Right lung (tissue), 2 donors: ENCODE measurements at regions not wholly inside any gene's neighbourhood (a gene's known extent, or its start where the extent isn't known, plus 50 kb on each side); places are given as distances from the start of the nearest gene placed in this dataset.

Experiments
- DNase-seq, 2 donors: peaks; one replicate each; pipeline ENCODE4 v3.0.0-alpha.2; 2013

DNA sequence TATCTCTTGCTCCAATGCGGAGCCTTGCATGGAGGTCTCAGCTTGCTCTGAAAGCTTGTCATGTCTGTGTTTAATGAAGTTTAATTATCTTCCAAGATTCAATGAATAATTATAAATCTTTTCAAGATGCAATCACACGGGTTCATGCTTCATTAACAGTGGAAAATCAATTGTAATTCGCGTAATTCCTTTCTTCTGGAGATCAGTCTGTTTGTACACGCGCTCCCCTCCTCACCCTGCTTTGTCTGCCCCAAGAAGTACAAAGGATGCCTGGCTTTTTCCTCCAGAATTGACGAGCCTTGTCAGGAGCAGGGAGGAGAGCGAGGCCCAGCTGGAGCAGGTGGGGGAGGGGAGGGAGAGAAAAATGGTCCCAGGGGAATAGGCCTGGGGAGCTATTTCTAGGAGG, 65.0 kb upstream of the DISP3 start:
- DNase-seq: no peak

DNA sequence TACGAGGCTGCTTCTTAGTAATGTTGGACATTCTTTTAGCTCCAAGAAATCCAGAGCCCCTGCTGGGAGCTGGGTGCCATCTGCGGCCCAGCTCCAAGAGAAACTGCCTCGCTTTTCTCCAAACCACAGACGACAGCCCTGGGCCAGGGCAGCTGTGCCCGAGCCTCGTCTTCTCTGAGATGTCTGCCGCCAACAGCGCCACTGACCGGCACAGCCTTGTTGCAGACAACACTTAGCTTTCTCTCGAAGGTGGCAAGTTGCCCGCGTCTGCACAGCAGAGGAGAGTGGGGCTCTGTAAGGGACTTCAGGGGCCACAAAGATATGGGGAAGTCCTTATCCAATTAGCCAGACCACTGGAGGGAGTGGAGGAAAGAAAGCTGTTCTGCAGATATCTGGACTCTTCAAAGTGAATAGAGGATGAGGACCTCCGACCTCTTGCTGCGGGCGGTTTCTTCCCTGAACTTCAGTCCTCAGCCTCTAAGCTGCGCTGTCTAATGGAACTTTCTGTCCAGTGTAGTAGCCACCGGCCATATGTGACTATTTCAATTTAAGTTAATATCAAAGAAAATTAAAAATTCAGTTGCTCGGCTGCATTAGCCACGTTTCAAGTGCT, 63.9 kb upstream of the DISP3 start:
- DNase-seq: no peak

DNA sequence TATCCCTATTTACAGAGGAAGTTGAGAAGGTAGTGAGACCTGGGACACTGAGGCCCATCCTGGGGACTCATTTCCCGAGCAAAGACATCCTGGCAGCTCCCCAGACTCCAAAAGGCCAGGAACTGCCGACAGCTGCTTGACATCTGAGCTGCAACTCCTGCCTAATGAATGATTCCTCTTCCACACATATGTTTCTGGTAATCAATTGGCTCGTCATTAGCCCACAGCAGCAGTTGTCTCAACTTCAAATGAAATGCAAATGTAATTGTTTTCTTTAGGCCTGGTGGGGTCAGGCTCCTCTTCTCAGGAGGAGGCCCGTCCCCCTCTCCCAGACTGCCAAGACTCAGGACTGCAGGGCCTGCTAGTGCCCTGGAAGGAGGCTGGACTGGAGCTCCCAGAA, 61.8 kb upstream of the DISP3 start:
- DNase-seq: peak; percentile 1 to 2

DNA sequence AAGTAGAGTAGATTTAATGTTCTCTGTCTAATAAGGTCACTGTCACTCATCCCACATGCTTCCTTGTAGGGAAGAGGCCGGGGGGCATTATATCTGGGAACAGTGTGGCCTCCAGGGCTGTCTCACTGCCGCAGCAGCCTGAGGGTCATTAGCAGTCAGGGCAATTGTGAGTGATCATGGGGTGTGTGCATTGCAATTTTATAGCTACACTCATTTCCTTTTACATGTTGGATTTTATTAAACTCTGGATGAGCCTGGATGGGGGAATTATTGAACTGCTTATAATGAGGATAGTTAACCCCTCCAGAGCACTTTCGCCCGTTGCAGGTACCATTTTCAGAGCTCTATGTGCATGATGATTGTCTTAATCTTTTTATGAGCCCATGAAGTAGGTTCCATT, 60.9 kb upstream of the DISP3 start:
- DNase-seq: no peak

DNA sequence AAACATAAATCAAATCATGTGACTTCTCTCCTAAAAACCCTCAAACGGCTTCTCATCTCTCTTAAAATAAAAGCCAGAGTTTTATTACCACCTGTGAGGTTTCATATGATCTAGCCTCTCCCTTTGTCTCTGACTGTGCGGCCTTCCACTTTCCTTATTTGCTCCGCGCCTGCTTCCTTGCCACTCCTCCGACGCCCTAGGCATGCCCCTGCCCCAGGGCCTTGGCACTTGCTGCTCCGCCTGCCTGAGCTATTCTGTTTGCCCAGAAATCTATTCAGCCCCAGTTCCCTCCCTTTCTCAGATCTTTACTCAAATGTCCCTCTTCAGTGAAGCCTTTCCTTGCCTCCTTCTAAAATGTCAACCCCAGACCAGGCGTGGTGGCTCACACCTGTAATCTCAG, 57.5 kb upstream of the DISP3 start:
- no peak for DNase-seq

DNA sequence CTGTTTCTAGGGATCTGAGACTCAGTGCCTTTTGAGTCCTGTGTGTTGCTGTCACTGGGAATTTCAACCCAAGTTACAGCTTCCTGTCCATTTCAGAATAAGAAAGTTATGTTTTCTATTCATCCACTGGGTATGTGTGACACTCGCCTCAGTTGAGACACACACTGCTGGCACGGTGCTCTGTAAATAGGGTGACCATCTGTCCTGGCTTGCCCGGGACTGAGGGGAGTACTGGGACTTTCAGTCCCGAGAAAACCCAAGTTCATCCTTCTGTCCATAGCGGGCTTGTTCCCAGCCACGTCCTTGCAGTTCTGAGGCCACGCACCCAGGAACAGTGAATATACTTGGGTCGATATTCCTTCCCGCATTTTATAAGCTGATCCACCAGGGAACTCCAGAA, 56.3 kb upstream of the DISP3 start:
- no peak for DNase-seq

DNA sequence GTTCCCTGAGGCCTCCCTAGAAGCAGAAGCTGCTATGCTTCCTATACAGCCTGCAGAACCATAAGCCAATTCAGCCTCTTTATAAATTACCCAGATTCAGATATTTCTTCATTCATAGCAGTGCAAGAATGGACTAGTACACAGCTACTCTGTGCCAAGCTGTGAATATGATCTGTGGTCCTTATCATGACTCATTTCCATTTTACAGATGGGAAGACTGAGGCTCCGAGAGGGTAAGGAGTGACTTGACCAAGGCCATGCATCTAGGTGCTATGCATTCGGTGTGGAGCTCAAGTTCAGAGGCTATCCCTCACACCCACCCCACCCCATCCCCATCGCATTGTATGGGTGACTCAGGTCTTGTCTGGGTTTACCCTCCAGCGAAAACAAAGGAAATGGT, 52.3 kb upstream of the DISP3 start:
- DNase-seq: no peak

DNA sequence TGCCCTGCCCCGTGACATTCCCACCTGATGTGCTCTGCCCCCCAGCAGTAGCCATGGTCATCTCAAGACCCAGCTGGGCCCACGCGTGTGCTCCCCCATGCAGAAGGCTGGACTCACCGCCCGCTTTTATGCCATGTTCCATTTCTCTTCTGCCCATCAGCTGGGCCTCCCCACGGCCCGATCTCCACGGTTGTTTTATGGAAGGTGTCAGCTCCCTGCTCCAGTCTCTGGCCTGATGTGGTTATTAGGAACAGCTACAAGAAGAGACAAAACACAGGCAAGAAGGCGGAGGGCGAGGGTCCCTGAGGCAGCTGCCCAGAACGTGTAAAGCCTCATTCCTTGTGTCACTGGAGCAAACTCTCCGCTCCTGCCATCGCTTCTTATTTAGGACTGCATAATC, 50.2 kb upstream of the DISP3 start:
- DNase-seq: no peak
